Upper lobe of right lung (tissue), 1 donor: ENCODE measurements at regions not wholly inside any gene's neighbourhood (a gene's known extent, or its start where the extent isn't known, plus 50 kb on each side); places are given as distances from the start of the nearest gene placed in this dataset.

Experiments used
- ATAC-seq: fragments of 200-7000 bp; cut with Tn5 transposase; one replicate; pipeline ENCODE4 v1.9.1; 2020; ENCODE audit warnings: mild to moderate bottlenecking, moderate library complexity
- DNase-seq: peaks from one replicate; pipeline ENCODE4 v3.0.0-alpha.2; 2020
- H3K27ac ChIP-seq: fragments of 200-600 bp; one replicate; pipeline ENCODE4 v1.8.0; 2022
- H3K27me3 ChIP-seq: fragments of 200-600 bp; one replicate; pipeline ENCODE4 v1.8.0; 2022; ENCODE audit warnings: mild to moderate bottlenecking
- H3K36me3 ChIP-seq: fragments of 200-600 bp; one replicate; pipeline ENCODE4 v1.8.0; 2022
- H3K4me1 ChIP-seq: fragments of 200-600 bp; one replicate; pipeline ENCODE4 v1.8.0; 2022
- H3K4me3 ChIP-seq: fragments of 200-600 bp; one replicate; pipeline ENCODE4 v1.8.0; 2022; ENCODE audit warnings: mild to moderate bottlenecking
- H3K9me3 ChIP-seq: fragments of 200-600 bp; one replicate; pipeline ENCODE4 v1.8.0; 2022
- CTCF ChIP-seq: fragments of 200-600 bp; IDR thresholded peaks from one replicate; pipeline ENCODE4 v1.8.0; 2022; ENCODE audit warnings: antibody characterized with exemption
- intact Hi-C: fragments of 100-400 bp; cut with DNase I; formaldehyde crosslinking; loops from one replicate; pipeline ENCODE4 v1.11.0; 2022
- donor health status: DM: no; HTN: yes; CAD: no; lungs with severe emphysema.

DNA sequence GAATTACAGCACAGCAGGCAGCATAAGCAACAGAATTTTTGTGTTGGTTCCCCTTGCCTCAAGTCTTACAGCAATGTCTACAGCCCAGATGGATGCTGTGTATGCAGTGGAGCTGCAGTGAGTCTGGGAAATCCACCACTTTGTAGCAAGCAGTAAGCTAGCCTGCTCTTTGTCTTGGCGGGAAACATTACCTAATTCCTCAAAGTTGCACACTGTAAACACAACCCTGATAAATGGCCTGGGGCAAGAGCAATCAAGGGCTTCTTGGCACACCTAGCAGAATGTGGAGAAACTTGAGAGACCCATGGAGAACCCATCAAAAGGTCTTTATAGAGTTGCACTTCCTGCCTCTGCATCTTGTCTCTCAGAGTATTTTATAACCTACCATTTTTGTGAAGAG, 102.0 kb upstream of the FOXP2 start:
- H3K27me3 ChIP-seq = no peaks in the 10 kb centered on the region
- intact Hi-C loops = no loop called here

GRCh38 chr7:114310345-114311110, 104.1 kb upstream of the FOXP2 start:
- peak overlapping the region; percentile 20 for H3K27ac ChIP-seq
- no peak for DNase-seq
- no peaks in the 10 kb centered on the region for H3K9me3 ChIP-seq
- no peaks in the 10 kb centered on the region for H3K4me1 ChIP-seq
- no peak overlapping the region for H3K4me3 ChIP-seq
- ATAC-seq = peak; percentile 70
- intact Hi-C loops = no loop called here
- no peaks in the 10 kb centered on the region for H3K36me3 ChIP-seq
- no peaks in the 10 kb centered on the region for H3K27me3 ChIP-seq
- peak; percentile 11 for TF ChIP-seq CTCF

More for the DNA sequence above, 102.0 kb upstream of the FOXP2 start:
- Histone ChIP-seq H3K9me3 (no peaks in the 10 kb centered on the region), H3K36me3 (no peaks in the 10 kb centered on the region), H3K27ac (no peak overlapping the region), H3K4me1 (no peaks in the 10 kb centered on the region), H3K4me3 (no peak overlapping the region)
- no peak for DNase-seq
- TF ChIP-seq CTCF = no peak
- ATAC-seq = peak; percentile 80

DNA sequence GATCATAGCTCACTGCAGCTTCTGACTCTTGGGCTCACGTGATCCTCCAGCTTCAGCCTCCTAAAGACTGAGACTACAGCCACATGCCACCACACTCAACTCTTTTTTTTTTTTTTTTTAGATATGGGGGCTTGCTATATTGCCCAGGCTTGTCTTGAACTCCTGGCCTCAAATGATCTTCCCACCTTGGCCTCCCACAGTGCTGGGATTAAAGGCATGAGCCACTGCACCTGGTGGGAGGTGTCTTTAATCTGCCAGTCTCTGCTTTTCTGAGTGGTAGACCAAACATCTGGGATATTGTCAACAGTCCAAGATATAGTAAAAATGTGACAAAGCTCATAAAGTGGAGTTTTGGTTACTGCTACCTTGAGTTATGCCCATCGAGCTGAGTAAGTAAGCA, 104.9 kb upstream of the FOXP2 start:
- H3K4me1 ChIP-seq = no peaks in the 10 kb centered on the region
- intact Hi-C loops = no loop called here
- no peaks in the 10 kb centered on the region for H3K27me3 ChIP-seq
- no peak overlapping the region for H3K27ac ChIP-seq
- no peak for ATAC-seq
- H3K4me3 ChIP-seq = no peak overlapping the region
- H3K36me3 ChIP-seq = no peaks in the 10 kb centered on the region
- H3K9me3 ChIP-seq = no peaks in the 10 kb centered on the region
- no peak for DNase-seq
- TF ChIP-seq CTCF = no peak

DNA sequence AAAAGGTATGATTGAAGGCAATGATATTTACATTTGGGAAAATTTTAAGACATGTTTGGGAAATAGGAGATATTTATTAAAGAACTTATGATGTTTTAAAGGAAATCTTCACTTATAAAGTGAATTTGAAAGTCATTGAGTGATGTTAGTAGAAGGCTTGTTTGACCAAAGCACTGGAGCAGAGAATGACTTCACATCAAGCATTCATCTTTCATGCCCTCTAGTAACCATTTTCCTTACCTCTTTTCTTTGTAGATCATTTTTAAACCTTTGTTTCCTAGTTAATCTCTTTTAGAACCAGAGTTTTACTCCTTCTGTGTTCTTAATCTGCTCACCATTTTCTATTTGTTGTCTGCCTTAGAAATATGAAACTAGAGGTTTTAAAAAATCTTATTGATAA, 111.3 kb upstream of the FOXP2 start:
- Histone ChIP-seq H3K4me3 (no peak overlapping the region), H3K9me3 (no peaks in the 10 kb centered on the region), H3K4me1 (no peaks in the 10 kb centered on the region), H3K27me3 (no peaks in the 10 kb centered on the region), H3K27ac (no peak overlapping the region), H3K36me3 (no peaks in the 10 kb centered on the region)
- no peak for DNase-seq
- intact Hi-C loops = no loop called here
- TF ChIP-seq CTCF = no peak
- ATAC-seq = no peak

DNA sequence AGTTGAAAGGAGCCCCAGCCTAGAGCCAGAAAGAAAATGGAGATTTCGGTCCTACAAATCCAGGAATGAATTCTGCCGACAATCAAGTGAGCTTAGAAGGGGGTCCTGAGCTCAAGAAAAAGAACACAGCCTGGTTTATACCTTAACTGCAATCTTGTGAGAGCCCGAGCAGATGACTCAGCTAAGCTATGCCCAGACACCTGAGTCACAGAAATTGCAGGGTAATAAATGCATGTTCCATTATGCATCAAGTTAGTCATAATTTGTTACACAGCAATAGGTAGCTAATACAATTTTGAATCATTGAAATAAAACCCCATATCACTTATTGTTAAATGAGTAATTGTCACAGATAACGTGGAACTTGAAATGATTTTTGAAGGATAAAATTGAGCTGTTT, 111.8 kb upstream of the FOXP2 start:
- no peaks in the 10 kb centered on the region for H3K36me3 ChIP-seq
- H3K4me3 ChIP-seq = no peak overlapping the region
- no peaks in the 10 kb centered on the region for H3K9me3 ChIP-seq
- intact Hi-C loops = no loop called here
- H3K27ac ChIP-seq = no peak overlapping the region
- DNase-seq = no peak
- no peaks in the 10 kb centered on the region for H3K4me1 ChIP-seq
- no peak for TF ChIP-seq CTCF
- no peaks in the 10 kb centered on the region for H3K27me3 ChIP-seq
- no peak for ATAC-seq

- no peak for ATAC-seq
- H3K9me3 ChIP-seq = no peaks in the 10 kb centered on the region
- intact Hi-C loops = no loop called here
Measured at GRCh38 chr7:114298011-114298410, 116.6 kb upstream of the FOXP2 start.

More at GRCh38 chr7:114298011-114298410, 116.6 kb upstream of the FOXP2 start:
- Histone ChIP-seq H3K4me1 (no peaks in the 10 kb centered on the region), H3K27ac (no peak overlapping the region), H3K36me3 (no peaks in the 10 kb centered on the region), H3K4me3 (no peak overlapping the region), H3K27me3 (no peaks in the 10 kb centered on the region)
- DNase-seq = no peak
- no peak for TF ChIP-seq CTCF
